ENCODE measurements at regions not wholly inside any gene's neighbourhood (a gene's known extent, or its start where the extent isn't known, plus 50 kb on each side); places are given as distances from the start of the nearest gene placed in this dataset.

GRCh38 chr4:3869661-3870566 lies 103.7 kb downstream of the ADRA2C start:
- no peak for TF ChIP-seq POLR2A (IDR thresholded peaks at IDR 0.05)
- TF ChIP-seq, protein P1, sequence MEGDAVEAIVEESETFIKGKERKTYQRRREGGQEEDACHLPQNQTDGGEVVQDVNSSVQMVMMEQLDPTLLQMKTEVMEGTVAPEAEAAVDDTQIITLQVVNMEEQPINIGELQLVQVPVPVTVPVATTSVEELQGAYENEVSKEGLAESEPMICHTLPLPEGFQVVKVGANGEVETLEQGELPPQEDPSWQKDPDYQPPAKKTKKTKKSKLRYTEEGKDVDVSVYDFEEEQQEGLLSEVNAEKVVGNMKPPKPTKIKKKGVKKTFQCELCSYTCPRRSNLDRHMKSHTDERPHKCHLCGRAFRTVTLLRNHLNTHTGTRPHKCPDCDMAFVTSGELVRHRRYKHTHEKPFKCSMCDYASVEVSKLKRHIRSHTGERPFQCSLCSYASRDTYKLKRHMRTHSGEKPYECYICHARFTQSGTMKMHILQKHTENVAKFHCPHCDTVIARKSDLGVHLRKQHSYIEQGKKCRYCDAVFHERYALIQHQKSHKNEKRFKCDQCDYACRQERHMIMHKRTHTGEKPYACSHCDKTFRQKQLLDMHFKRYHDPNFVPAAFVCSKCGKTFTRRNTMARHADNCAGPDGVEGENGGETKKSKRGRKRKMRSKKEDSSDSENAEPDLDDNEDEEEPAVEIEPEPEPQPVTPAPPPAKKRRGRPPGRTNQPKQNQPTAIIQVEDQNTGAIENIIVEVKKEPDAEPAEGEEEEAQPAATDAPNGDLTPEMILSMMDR (IDR thresholded peaks at IDR 0.05), result no peak
